Fibroblast of lung (primary cell): ENCODE measurements at regions not wholly inside any gene's neighbourhood (a gene's known extent, or its start where the extent isn't known, plus 50 kb on each side); places are given as distances from the start of the nearest gene placed in this dataset.
"Not testable (repeated sequence)": the region's sequence is repeated elsewhere in the genome, so short reads cannot be mapped to it uniquely, and the experiment has no call there.

Experiments used
- DNase-seq, 2 donors: peaks; one replicate each; pipeline versions ENCODE4 v3.0.0 to v3.0.0-alpha.2; 2010; ENCODE audit warnings: low read depth in 2 of 2
- H2AFZ ChIP-seq: 2 replicates; pipeline ENCODE4 v1.5.1; 2012; ENCODE audit warnings: low read length, control low read depth, inconsistent platforms
- H3K27ac ChIP-seq: 2 replicates; pipeline ENCODE4 v1.5.1; 2011; ENCODE audit warnings: low read length, control low read depth; ENCODE audit not compliant: insufficient read depth
- H3K27me3 ChIP-seq: 2 replicates; pipeline ENCODE4 v1.5.1; 2011; ENCODE audit warnings: mild to moderate bottlenecking, low read length; ENCODE audit not compliant: control insufficient read depth, insufficient read depth
- H3K36me3 ChIP-seq: 2 replicates; pipeline ENCODE4 v1.5.1; 2011; ENCODE audit warnings: low read length; ENCODE audit not compliant: control insufficient read depth, insufficient read depth
- H3K4me1 ChIP-seq: 2 replicates; pipeline ENCODE4 v1.5.1; 2011; ENCODE audit warnings: low read length; ENCODE audit not compliant: control insufficient read depth, insufficient read depth; ENCODE audit errors: extremely low read depth
- H3K4me2 ChIP-seq: 2 replicates; pipeline ENCODE4 v1.5.1; 2011; ENCODE audit warnings: low read length, control low read depth; ENCODE audit not compliant: insufficient read depth; ENCODE audit errors: extremely low read depth
- H3K4me3 ChIP-seq, 4 experiments: fragments of 200-600 bp in 1 of 4; sonication (generic) in 1 of 4; replicated peaks in 1 of 4; 2 replicates each; pipeline ENCODE4 v1.5.1; 2011 to 2016; ENCODE audit warnings: low read length in 4 of 4, low read depth in 3 of 4, mild to moderate bottlenecking in 3 of 4, control low read depth in 2 of 4, inconsistent platforms in 1 of 4, mixed read lengths in 1 of 4; ENCODE audit not compliant: insufficient read depth in 1 of 4; ENCODE audit errors: control extremely low read depth in 1 of 4
- H3K79me2 ChIP-seq: 2 replicates; pipeline ENCODE4 v1.5.1; 2012; ENCODE audit warnings: mild to moderate bottlenecking, low read length, inconsistent platforms; ENCODE audit not compliant: control insufficient read depth, insufficient read depth
- H3K9ac ChIP-seq: 2 replicates; pipeline ENCODE4 v1.5.1; 2011; ENCODE audit warnings: mild to moderate bottlenecking, low read length, control low read depth; ENCODE audit not compliant: insufficient read depth
- H3K9me3 ChIP-seq: 2 replicates; pipeline ENCODE4 v1.5.1; 2012; ENCODE audit warnings: low read depth, low read length; ENCODE audit not compliant: control insufficient read depth, insufficient read depth
- H4K20me1 ChIP-seq: 2 replicates; pipeline ENCODE4 v1.5.1; 2011; ENCODE audit warnings: low read length; ENCODE audit not compliant: control insufficient read depth, insufficient read depth; ENCODE audit errors: extremely low read depth
- CTCF ChIP-seq, 2 donors: IDR thresholded peaks in 1 of 2; conservative IDR thresholded peaks in 1 of 2; 1 replicate in 1 of 2; 2 replicates in 1 of 2; pipeline ENCODE4 v1.5.1; 2011 to 2012; ENCODE audit warnings: low read length in 2 of 2, control low read depth in 1 of 2, inconsistent platforms in 1 of 2, low read depth in 1 of 2, mild to moderate bottlenecking in 1 of 2
- EZH2 ChIP-seq: IDR thresholded peaks from 2 replicates; pipeline ENCODE4 v1.5.1; 2012; ENCODE audit warnings: low read length, control low read depth, mild to moderate bottlenecking; ENCODE audit errors: missing control alignments

- Histone ChIP-seq H3K27ac (no peak overlapping the region), H3K79me2 (no peaks in the 10 kb centered on the region), H3K4me3 (no peak overlapping the region), H3K27me3 (no peaks in the 10 kb centered on the region), H4K20me1 (no peaks in the 10 kb centered on the region), H3K9me3 (no peaks in the 10 kb centered on the region), H2AFZ (no peak overlapping the region), H3K4me2 (no peak overlapping the region), H3K9ac (no peak overlapping the region), H3K36me3 (no peaks in the 10 kb centered on the region), H3K4me1 (no peaks in the 10 kb centered on the region)
- no peak for DNase-seq
- TF ChIP-seq EZH2, result no peak
These were observed 311.6 kb downstream of the NUF2 start for GRCh38 chr1:163633366-163633765.

GRCh38 chr1:163645676-163646075 is 323.9 kb downstream of the NUF2 start:
- not testable (repeated sequence) for H4K20me1 ChIP-seq, H3K79me2 ChIP-seq, H3K27me3 ChIP-seq, H3K9me3 ChIP-seq, H3K4me3 ChIP-seq, H3K4me1 ChIP-seq, DNase-seq, H3K27ac ChIP-seq, H3K4me2 ChIP-seq, H2AFZ ChIP-seq, H3K36me3 ChIP-seq, H3K9ac ChIP-seq

- no peaks in the 10 kb centered on the region for H3K79me2 ChIP-seq
- H3K4me3 ChIP-seq, result no peak overlapping the region
- DNase-seq, result no peak
- no peaks in the 10 kb centered on the region for H3K36me3 ChIP-seq
- H3K27me3 ChIP-seq, result no peaks in the 10 kb centered on the region
- no peak overlapping the region for H3K27ac ChIP-seq
- H4K20me1 ChIP-seq, result no peaks in the 10 kb centered on the region
- H2AFZ ChIP-seq, result no peak overlapping the region
- H3K4me1 ChIP-seq, result no peaks in the 10 kb centered on the region
- no peak overlapping the region for H3K9ac ChIP-seq
- no peak overlapping the region for H3K4me2 ChIP-seq
- no peaks in the 10 kb centered on the region for H3K9me3 ChIP-seq
- TF ChIP-seq CTCF (conservative IDR thresholded peaks at IDR 0.05 in 1 of 2, IDR thresholded peaks at IDR 0.05 in 1 of 2; ENCODE audit: low read depth in 1 of 2, low read length in 2 of 2) (no peak), EZH2 (no peak)
These were observed 328.9 kb downstream of the NUF2 start for GRCh38 chr1:163650624-163651023.

- Histone ChIP-seq H3K4me1 (no peaks in the 10 kb centered on the region), H3K27ac (no peak overlapping the region), H3K4me2 (no peak overlapping the region), H3K27me3 (no peaks in the 10 kb centered on the region), H2AFZ (no peak overlapping the region), H3K36me3 (no peaks in the 10 kb centered on the region), H3K79me2 (no peaks in the 10 kb centered on the region), H3K9me3 (no peaks in the 10 kb centered on the region), H4K20me1 (no peaks in the 10 kb centered on the region), H3K4me3 (no peak overlapping the region), H3K9ac (no peak overlapping the region)
- DNase-seq, result no peak
- TF ChIP-seq CTCF (conservative IDR thresholded peaks at IDR 0.05 in 1 of 2, IDR thresholded peaks at IDR 0.05 in 1 of 2; ENCODE audit: low read depth in 1 of 2, low read length in 2 of 2) (no peak), EZH2 (no peak)
These were observed 330.7 kb downstream of the NUF2 start for GRCh38 chr1:163652441-163652840.
